MV-4-11 (cell line): ENCODE measurements at regions not wholly inside any gene's neighbourhood (a gene's known extent, or its start where the extent isn't known, plus 50 kb on each side); places are given as distances from the start of the nearest gene placed in this dataset.
A peak's percentile ranks its signal among the peaks of the same experiment; 100 is the strongest.
"Not testable (repeated sequence)": the region's sequence is repeated elsewhere in the genome, so short reads cannot be mapped to it uniquely, and the experiment has no call there.

Experiments used
- DNase-seq: peaks from one replicate; lab custom pipeline; 2025; lab: John Stamatoyannopoulos, UW

GRCh38 chr21:14903172-14903865, 161.5 kb downstream of the NRIP1 start:
- no peak for DNase-seq

GRCh38 chr21:14901482-14901958, 163.3 kb downstream of the NRIP1 start:
- DNase-seq: peak; percentile 47

GRCh38 chr21:14900611-14901010, 164.2 kb downstream of the NRIP1 start:
- no peak for DNase-seq

DNA sequence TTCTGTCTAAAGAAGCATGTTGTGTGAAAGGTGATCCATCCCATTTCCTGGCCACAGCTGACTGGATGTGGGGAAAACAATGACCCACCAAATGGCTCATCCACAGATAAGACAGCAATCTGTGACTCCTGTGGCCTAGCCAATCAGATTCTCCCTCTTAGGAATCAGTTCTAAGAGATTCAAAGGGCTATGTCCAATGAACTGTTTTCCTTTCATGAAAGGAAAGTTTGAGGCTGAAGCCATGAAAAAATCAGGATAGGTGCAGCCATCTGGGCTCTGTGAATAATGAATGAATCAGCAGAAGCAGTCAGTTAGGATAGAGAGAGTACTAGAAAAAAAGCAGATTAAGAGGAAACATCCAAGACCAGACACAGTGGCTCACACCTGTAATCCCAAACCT, 164.7 kb downstream of the NRIP1 start:
- DNase-seq: no peak

DNA sequence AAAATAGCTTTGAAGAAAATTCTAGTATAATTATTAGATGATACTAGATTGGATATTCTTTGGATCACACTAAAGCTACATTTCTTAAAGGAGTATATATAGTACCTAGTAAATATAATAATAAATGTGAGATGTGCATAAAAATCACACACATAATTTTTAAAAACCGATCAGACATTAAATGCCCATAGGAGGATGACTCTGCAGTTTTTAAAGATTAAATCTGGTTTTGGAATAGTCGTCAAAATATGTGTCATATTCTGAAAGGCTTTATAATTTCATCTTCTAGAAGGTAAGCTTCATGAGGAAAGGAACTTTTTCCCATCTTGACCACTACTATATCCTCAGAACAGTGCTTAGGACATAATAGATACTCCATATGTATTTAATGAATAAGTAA, 169.0 kb downstream of the NRIP1 start:
- DNase-seq: no peak

- DNase-seq: no peak
Observed at GRCh38 chr21:14890141-14890540, 174.7 kb downstream of the NRIP1 start.

DNA sequence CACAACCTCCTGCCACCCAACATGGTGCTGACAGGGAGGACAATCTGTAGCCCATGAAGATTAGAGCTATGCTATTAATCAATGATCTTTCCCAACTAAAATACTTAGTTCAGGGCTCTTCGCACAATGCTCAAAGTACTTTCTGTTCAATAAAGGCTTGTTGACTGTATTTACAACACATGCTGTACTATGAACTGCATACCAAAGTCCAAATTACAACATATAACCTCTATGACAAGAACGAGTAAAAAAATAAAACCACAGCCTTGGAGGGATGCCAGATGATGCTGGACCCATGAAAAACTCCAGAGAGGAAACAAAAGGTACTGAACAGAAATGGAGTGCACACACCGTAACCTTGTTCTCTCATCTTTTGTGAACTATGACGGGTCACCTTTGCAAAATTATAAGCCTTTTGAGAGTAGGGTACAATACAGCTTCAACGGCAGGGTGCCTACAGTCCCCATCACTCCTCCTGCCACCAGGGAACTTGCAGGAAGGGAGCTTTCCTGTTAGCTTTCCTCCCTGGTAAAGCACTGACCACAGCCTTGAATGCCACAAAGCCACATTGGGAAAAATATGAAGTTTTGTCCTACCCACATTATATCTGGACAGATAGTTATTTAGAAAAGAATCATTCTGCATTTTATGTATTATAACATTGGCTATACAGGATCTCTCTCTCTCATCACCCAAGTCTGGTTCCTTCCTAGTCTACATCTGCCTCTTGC, 175.6 kb downstream of the NRIP1 start:
- no peak for DNase-seq

GRCh38 chr21:14888202-14888601, 176.6 kb downstream of the NRIP1 start:
- DNase-seq: no peak

- no peak for DNase-seq
Observed at GRCh38 chr21:14886001-14886400, 178.8 kb downstream of the NRIP1 start.

- DNase-seq: no peak
Observed at GRCh38 chr21:14883351-14883750, 181.4 kb downstream of the NRIP1 start.

- DNase-seq: not testable (repeated sequence)
Observed at GRCh38 chr21:14882545-14882944, 182.3 kb downstream of the NRIP1 start.

DNA sequence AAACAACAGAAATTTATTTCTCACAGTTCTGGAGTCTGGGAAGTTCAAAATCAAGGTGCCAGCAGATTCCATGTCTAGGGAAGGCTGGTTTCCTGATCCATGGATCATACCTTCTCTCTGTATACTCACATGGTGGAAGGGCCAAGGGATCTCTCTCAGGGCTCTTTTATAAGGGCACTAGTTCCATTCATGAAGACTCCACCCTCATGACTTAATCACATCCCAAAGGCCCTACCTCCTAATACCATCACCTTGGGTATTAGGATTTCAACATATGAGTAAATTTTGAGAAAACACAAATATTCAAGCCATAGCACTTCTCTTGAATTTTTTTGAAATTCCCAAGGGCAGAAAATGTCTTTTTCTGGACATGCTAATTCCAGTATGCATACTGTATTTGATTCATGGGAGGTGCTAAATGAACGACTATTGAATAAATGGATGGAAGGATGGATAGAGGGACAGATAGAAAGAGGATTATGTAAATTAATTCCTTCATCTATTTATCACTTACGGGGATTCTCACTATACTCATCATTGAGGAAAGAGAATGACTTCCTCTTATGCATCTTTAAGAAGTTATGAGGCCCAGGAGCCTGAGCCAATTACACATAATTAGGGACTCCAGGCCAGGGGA, 182.8 kb downstream of the NRIP1 start:
- no peak for DNase-seq

- no peak for DNase-seq
Observed at GRCh38 chr21:14880922-14881321, 183.9 kb downstream of the NRIP1 start.

DNA sequence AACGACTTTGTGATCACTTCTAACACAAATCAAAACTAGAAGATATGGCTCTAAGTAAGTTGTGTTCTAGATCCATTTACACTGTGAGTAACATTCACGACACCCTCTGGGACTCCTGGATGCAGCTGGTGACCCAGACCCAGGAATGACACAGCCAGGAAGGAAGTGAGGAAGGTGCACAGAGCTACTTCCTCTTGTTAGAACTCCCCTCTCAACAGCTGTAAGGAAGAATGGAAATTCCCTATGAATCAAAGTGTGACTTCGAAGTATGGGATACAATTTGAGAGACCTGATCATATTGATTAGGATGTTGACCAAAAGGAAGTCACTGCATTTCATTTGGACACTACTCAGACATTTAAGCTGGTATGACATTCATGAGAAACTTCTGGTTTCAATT, 185.3 kb downstream of the NRIP1 start:
- peak; percentile 51 for DNase-seq

GRCh38 chr21:14878971-14879370, 185.8 kb downstream of the NRIP1 start:
- no peak for DNase-seq

DNA sequence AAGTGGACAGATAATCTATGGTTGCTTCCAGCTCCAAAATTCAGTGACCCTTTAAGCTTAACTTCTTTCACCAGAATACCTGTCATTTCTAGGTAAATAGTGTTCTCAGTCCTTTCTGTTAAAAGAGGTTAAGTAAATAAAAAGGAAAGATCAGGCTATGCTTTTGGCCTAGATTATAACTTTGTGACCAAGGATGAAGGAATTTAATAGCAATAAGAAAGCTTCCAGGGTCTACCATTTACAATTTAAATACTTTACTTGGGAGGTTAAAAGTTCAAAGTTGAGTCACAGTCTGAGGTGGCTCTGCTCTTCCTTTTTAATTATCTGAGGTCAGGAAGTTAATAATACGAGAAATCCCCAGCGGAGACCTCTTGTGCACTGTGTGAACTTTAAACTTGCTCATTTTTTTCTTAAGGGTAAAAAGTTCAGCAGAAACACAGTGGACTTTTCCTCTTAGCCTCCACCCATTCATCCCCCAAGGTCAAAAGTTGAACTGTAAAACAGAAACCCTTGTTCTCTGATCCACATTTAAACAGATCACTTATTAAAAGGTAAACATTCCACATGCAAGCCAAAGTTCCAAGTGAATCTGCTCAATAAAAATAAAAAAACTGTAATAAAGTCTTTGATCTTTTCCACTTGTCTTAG, 187.1 kb downstream of the NRIP1 start:
- peak; percentile 8 for DNase-seq

- no peak for DNase-seq
Observed at GRCh38 chr21:14876524-14876840, 188.3 kb downstream of the NRIP1 start.

GRCh38 chr21:14875704-14876523, 188.9 kb downstream of the NRIP1 start:
- peak; percentile 30 for DNase-seq

DNA sequence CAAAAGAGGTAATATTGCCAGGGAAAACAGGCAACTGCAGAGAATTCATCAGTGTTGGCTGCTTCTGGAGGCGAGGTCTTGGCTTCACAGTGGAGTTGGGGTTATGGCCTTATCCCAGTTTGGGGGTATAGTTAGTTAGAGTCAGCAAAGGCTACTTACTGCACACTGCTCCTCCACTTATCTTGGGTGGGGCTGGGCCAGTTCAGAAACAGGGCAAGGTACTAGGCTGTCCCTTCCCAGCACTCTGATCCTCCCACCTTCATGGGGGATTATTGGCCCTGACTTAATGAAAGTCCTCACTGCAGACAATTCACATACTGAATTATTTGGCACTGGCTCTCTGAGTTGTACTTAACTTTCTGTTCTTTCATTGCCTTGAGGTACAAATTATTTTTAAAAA, 189.6 kb downstream of the NRIP1 start:
- no peak for DNase-seq

- no peak for DNase-seq
Observed at GRCh38 chr21:14874379-14874778, 190.4 kb downstream of the NRIP1 start.

DNA sequence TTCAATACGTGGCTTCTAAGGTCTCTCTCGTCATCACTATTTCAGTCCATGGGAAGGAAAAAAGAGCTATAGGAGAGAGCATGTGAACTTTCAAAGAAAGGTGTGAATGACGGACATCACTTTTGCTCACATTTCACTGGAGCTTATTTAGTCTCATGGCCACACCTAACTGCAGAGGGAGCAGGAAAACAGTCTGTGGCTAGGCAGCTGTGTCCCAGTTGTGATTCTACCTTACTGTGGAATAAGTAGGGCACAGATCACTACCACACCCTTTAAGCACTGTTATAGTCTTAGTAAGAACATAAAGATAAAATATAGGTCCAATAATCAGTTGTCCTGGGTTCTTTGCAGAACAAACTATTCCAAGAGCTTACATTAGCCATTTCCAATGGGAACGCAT, 192.9 kb downstream of the NRIP1 start:
- DNase-seq: no peak

DNA sequence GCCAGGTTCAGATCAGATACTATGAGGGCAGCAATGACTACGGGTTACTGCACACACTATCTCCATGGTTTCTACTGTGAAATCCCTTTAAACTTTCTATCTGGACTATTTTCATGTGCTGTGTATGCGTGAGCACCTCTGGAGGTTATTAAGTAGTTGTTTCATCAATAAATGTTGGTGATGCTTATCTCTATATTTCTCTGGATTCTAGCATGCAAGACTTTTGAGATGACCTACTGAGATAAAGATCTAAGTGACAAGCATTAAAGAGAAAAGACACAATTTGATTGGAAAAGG, 194.0 kb downstream of the NRIP1 start:
- DNase-seq: no peak
